ENCODE measurements at regions not wholly inside any gene's neighbourhood (a gene's known extent, or its start where the extent isn't known, plus 50 kb on each side); places are given as distances from the start of the nearest gene placed in this dataset.

DNA sequence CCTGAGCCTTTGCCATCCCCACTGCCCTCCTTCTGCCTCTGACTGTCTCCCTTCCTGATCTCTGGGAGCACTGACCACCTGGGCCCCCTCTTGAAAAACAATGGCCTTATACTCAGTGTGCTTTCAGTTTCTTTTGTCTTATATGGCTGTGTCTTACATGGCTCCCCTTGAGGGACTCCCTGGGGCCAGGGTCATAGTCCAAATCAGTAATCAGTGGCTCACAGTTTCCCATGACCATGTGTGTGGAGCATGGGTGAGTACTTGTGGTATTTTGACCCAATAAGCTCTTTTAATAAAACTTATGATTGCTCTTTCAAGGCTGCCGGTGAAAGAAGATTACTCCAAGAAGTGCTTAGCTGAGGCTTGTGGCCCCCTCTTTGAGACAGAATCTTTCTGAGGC, 62.4 kb upstream of the PCBD1 start (continued):
- TF ChIP-seq, protein P1, sequence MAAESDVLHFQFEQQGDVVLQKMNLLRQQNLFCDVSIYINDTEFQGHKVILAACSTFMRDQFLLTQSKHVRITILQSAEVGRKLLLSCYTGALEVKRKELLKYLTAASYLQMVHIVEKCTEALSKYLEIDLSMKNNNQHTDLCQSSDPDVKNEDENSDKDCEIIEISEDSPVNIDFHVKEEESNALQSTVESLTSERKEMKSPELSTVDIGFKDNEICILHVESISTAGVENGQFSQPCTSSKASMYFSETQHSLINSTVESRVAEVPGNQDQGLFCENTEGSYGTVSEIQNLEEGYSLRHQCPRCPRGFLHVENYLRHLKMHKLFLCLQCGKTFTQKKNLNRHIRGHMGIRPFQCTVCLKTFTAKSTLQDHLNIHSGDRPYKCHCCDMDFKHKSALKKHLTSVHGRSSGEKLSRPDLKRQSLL (tag by site-specific recombination; IDR thresholded peaks at IDR 0.05), result no peak
- TF ChIP-seq, protein P2, sequence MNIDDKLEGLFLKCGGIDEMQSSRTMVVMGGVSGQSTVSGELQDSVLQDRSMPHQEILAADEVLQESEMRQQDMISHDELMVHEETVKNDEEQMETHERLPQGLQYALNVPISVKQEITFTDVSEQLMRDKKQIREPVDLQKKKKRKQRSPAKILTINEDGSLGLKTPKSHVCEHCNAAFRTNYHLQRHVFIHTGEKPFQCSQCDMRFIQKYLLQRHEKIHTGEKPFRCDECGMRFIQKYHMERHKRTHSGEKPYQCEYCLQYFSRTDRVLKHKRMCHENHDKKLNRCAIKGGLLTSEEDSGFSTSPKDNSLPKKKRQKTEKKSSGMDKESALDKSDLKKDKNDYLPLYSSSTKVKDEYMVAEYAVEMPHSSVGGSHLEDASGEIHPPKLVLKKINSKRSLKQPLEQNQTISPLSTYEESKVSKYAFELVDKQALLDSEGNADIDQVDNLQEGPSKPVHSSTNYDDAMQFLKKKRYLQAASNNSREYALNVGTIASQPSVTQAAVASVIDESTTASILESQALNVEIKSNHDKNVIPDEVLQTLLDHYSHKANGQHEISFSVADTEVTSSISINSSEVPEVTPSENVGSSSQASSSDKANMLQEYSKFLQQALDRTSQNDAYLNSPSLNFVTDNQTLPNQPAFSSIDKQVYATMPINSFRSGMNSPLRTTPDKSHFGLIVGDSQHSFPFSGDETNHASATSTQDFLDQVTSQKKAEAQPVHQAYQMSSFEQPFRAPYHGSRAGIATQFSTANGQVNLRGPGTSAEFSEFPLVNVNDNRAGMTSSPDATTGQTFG (tag by site-specific recombination; IDR thresholded peaks at IDR 0.05; ENCODE audit: borderline replicate concordance), result no peak
- TF ChIP-seq, protein P3, sequence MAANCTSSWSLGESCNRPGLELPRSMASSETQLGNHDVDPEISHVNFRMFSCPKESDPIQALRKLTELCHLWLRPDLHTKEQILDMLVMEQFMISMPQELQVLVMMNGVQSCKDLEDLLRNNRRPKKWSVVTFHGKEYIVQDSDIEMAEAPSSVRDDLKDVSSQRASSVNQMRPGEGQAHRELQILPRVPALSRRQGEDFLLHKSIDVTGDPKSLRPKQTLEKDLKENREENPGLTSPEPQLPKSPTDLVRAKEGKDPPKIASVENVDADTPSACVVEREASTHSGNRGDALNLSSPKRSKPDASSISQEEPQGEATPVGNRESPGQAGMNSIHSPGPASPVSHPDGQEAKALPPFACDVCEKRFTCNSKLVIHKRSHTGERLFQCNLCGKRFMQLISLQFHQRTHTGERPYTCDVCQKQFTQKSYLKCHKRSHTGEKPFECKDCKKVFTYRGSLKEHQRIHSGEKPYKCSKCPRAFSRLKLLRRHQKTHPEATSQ (tag by site-specific recombination; IDR thresholded peaks at IDR 0.05), result no peak
- TF ChIP-seq ZNF510 (tag by site-specific recombination; IDR thresholded peaks at IDR 0.05; ENCODE audit: insufficient replicate concordance), result no peak
- TF ChIP-seq ZNF26 (tag by site-specific recombination; IDR thresholded peaks at IDR 0.05), result no peak
- no peak for TF ChIP-seq ZNF585B (tag by site-specific recombination; IDR thresholded peaks at IDR 0.05)

- Histone ChIP-seq H3K4me1 (ENCODE audit: control insufficient read depth, insufficient read depth, low read length) (no peaks in the 10 kb centered on the region), H3K27ac (ENCODE audit: extremely low read depth, low read depth, low read length) (no peak overlapping the region), H3K36me3 (ENCODE audit: control insufficient read depth in 2 of 2, insufficient read depth in 1 of 2, low read length in 2 of 2) (no peaks in the 10 kb centered on the region), H3K9me3 (ENCODE audit: control insufficient read depth, insufficient read depth, low read depth, low read length) (no peaks in the 10 kb centered on the region), H3K4me3 (ENCODE audit: low read depth, low read length) (no peak overlapping the region)
- ChIA-PET POLR2A (no interaction called here), CTCF (no interaction called here)
- TF ChIP-seq ZNF521 (tag by site-specific recombination; IDR thresholded peaks at IDR 0.05) (no peak), MEIS1 (CRISPR knock-in tag; IDR thresholded peaks at IDR 0.05; ENCODE audit: borderline replicate concordance) (no peak), ZNF510 (tag by site-specific recombination; IDR thresholded peaks at IDR 0.05; ENCODE audit: insufficient replicate concordance) (no peak), ZNF548 (tag by site-specific recombination; IDR thresholded peaks at IDR 0.05) (no peak)
Observed at GRCh38 chr10:70952401-70952800, 64.0 kb upstream of the PCBD1 start.

DNA sequence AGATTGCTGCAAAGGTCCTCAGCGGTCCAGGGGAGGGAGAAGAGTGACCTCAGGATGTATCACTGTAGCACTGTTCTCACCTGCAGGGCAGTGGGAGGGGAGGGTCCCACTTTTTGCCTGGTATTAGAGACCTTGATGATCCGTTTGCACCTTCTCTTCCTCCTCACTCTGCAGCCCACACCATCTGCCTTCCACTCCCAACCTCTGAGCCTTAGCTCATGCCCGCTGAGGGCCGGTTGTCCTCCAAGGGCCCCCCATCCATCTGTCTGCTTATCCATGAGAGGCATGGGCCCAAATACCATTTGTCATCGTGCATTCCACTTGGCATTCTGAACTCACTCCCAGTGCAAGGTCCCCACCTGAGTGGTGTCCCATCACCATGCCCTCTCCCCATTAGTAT, 64.6 kb upstream of the PCBD1 start:
- H3K4me1 ChIP-seq (ENCODE audit: control insufficient read depth, insufficient read depth, low read length), result no peaks in the 10 kb centered on the region
- no peak overlapping the region for H3K4me3 ChIP-seq (ENCODE audit: low read depth, low read length)
- POLR2A ChIA-PET, result no interaction called here
- no peak overlapping the region for H3K27ac ChIP-seq (ENCODE audit: extremely low read depth, low read depth, low read length)
- CTCF ChIA-PET, result interaction anchor here (1.9 kb wide), 1 partner anchor 28 kb away, joined by 4 read pairs; no protein-coding TSS in a partner anchor
- no peaks in the 10 kb centered on the region for H3K36me3 ChIP-seq (ENCODE audit: control insufficient read depth in 2 of 2, insufficient read depth in 1 of 2, low read length in 2 of 2)
- TF ChIP-seq ZNF221 (tag by site-specific recombination; IDR thresholded peaks at IDR 0.05; ENCODE audit: borderline replicate concordance), result no peak
- no peak for TF ChIP-seq ZNF311 (tag by site-specific recombination; IDR thresholded peaks at IDR 0.05; ENCODE audit: borderline replicate concordance)
- no peak for TF ChIP-seq ZNF664 (tag by site-specific recombination; IDR thresholded peaks at IDR 0.05)
- no peak for TF ChIP-seq ZNF585B (tag by site-specific recombination; IDR thresholded peaks at IDR 0.05)
- no peak for TF ChIP-seq ZBTB7A (tag by site-specific recombination; IDR thresholded peaks at IDR 0.05; ENCODE audit: low read depth)
- no peak for TF ChIP-seq GLI4 (tag by site-specific recombination; IDR thresholded peaks at IDR 0.05)
- no peak for TF ChIP-seq ZNF18 (tag by site-specific recombination; IDR thresholded peaks at IDR 0.05)
- TF ChIP-seq ZNF560 (tag by site-specific recombination; IDR thresholded peaks at IDR 0.05; ENCODE audit: borderline replicate concordance), result no peak
- no peaks in the 10 kb centered on the region for H3K9me3 ChIP-seq (ENCODE audit: control insufficient read depth, insufficient read depth, low read depth, low read length)

All from HEK293 (cell line).